ENCODE measurements at regions not wholly inside any gene's neighbourhood (a gene's known extent, or its start where the extent isn't known, plus 50 kb on each side); places are given as distances from the start of the nearest gene placed in this dataset.

- TF ChIP-seq, protein P1, sequence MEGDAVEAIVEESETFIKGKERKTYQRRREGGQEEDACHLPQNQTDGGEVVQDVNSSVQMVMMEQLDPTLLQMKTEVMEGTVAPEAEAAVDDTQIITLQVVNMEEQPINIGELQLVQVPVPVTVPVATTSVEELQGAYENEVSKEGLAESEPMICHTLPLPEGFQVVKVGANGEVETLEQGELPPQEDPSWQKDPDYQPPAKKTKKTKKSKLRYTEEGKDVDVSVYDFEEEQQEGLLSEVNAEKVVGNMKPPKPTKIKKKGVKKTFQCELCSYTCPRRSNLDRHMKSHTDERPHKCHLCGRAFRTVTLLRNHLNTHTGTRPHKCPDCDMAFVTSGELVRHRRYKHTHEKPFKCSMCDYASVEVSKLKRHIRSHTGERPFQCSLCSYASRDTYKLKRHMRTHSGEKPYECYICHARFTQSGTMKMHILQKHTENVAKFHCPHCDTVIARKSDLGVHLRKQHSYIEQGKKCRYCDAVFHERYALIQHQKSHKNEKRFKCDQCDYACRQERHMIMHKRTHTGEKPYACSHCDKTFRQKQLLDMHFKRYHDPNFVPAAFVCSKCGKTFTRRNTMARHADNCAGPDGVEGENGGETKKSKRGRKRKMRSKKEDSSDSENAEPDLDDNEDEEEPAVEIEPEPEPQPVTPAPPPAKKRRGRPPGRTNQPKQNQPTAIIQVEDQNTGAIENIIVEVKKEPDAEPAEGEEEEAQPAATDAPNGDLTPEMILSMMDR (tag by site-specific recombination; IDR thresholded peaks at IDR 0.05), result no peak
- TF ChIP-seq ZBTB7A (tag by site-specific recombination; IDR thresholded peaks at IDR 0.05; ENCODE audit: low read depth) (no peak), ZNF138 (tag by site-specific recombination; IDR thresholded peaks at IDR 0.05; ENCODE audit: borderline replicate concordance) (no peak), ZNF157 (tag by site-specific recombination; IDR thresholded peaks at IDR 0.05) (no peak), HOXA7 (CRISPR knock-in tag; IDR thresholded peaks at IDR 0.05; ENCODE audit: borderline replicate concordance) (no peak), KLF1 (tag by site-specific recombination; IDR thresholded peaks at IDR 0.05) (no peak), ATF2 (tag by site-specific recombination; IDR thresholded peaks at IDR 0.05; ENCODE audit: low read depth) (no peak), ZNF777 (tag by site-specific recombination; IDR thresholded peaks at IDR 0.05; ENCODE audit: borderline replicate concordance) (no peak), HOXD13 (CRISPR knock-in tag; IDR thresholded peaks at IDR 0.05; ENCODE audit: borderline replicate concordance) (no peak), KLF9 (tag by site-specific recombination; IDR thresholded peaks at IDR 0.05; ENCODE audit: low read depth) (no peak), PRDM2 (tag by site-specific recombination; IDR thresholded peaks at IDR 0.05; ENCODE audit: borderline replicate concordance) (no peak), ZNF768 (tag by site-specific recombination; IDR thresholded peaks at IDR 0.05) (no peak)
- TF ChIP-seq, protein P2, sequence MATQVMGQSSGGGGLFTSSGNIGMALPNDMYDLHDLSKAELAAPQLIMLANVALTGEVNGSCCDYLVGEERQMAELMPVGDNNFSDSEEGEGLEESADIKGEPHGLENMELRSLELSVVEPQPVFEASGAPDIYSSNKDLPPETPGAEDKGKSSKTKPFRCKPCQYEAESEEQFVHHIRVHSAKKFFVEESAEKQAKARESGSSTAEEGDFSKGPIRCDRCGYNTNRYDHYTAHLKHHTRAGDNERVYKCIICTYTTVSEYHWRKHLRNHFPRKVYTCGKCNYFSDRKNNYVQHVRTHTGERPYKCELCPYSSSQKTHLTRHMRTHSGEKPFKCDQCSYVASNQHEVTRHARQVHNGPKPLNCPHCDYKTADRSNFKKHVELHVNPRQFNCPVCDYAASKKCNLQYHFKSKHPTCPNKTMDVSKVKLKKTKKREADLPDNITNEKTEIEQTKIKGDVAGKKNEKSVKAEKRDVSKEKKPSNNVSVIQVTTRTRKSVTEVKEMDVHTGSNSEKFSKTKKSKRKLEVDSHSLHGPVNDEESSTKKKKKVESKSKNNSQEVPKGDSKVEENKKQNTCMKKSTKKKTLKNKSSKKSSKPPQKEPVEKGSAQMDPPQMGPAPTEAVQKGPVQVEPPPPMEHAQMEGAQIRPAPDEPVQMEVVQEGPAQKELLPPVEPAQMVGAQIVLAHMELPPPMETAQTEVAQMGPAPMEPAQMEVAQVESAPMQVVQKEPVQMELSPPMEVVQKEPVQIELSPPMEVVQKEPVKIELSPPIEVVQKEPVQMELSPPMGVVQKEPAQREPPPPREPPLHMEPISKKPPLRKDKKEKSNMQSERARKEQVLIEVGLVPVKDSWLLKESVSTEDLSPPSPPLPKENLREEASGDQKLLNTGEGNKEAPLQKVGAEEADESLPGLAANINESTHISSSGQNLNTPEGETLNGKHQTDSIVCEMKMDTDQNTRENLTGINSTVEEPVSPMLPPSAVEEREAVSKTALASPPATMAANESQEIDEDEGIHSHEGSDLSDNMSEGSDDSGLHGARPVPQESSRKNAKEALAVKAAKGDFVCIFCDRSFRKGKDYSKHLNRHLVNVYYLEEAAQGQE (tag by site-specific recombination; IDR thresholded peaks at IDR 0.05), result no peak
These were observed 76.8 kb upstream of the CDK20 start for GRCh38 chr9:88051138-88051537.

All from HEK293 (cell line).